GM12878 (cell line): ENCODE measurements at regions not wholly inside any gene's neighbourhood (a gene's known extent, or its start where the extent isn't known, plus 50 kb on each side); places are given as distances from the start of the nearest gene placed in this dataset.

Experiments used
- ATAC-seq: fragments of 200-7000 bp; cut with Tn5 transposase; 3 replicates; pipeline ENCODE4 v1.9.1; 2020; ENCODE audit warnings: mild to moderate bottlenecking, moderate library complexity
- BruUV-seq: library from RNA; stranded (reverse); fragments of 400-500 nt; replicated peaks from 2 replicates; lab custom pipeline; 2021; lab: Mats Ljungman, UMichigan
- CTCF ChIA-PET: fragments of 300-600 bp; sonication (Branson Sonifier 250); formaldehyde crosslinking; extraction: SDS; loops from one replicate; lab custom pipeline; 2021; ENCODE audit warnings: inconsistent platforms; lab: Yijun Ruan, JAX
- POLR2A ChIA-PET: fragments of 350-600 bp; formaldehyde crosslinking; extraction: SDS; loops from one replicate; lab custom pipeline; 2021; ENCODE audit warnings: inconsistent platforms; lab: Charles Lee
- RAD21 ChIA-PET: fragments of 300-600 bp; sonication (Branson Sonifier 250); formaldehyde crosslinking; loops from one replicate; lab custom pipeline; 2023; ENCODE audit warnings: antibody characterized with exemption; ENCODE audit not compliant: unreplicated experiment; lab: Charles Lee
- SMC1A ChIA-PET: fragments of 300-600 bp; sonication (Branson Sonifier 250); formaldehyde crosslinking; loops from one replicate; lab custom pipeline; 2023; ENCODE audit not compliant: unreplicated experiment, uncharacterized antibody; lab: Charles Lee
- DNase-seq: peaks from one replicate; pipeline ENCODE4 v3.0.0-alpha.2; 2011; ENCODE audit warnings: low read depth, low spot score
- FAIRE-seq: peaks from 3 replicates; lab custom pipeline; 2011; peaks lifted over from hg19 to GRCh38; lab: Jason Lieb, UNC
- H2AFZ ChIP-seq: 2 replicates; pipeline ENCODE4 v1.6.0; 2011; ENCODE audit warnings: low read depth, low read length, control low read depth; ENCODE audit not compliant: control insufficient read depth
- H3K27ac ChIP-seq: 2 replicates; pipeline ENCODE4 v1.5.1; 2011; ENCODE audit warnings: control low read depth; ENCODE audit not compliant: control insufficient read depth, insufficient read depth
- H3K27me3 ChIP-seq, 2 experiments: replicated peaks in 1 of 2; 2 replicates each; pipeline versions ENCODE4 v1.6.0 to v1.6.1; 2011; ENCODE audit warnings: low read length in 1 of 2; ENCODE audit not compliant: control insufficient read depth in 2 of 2, insufficient read depth in 2 of 2
- H3K36me3 ChIP-seq, 2 experiments: 2 replicates each; pipeline ENCODE4 v1.5.1; 2011; ENCODE audit warnings: low read length in 1 of 2; ENCODE audit not compliant: control insufficient read depth in 2 of 2, insufficient read depth in 2 of 2
- H3K4me1 ChIP-seq: 2 replicates; pipeline ENCODE4 v1.6.1; 2011; ENCODE audit warnings: mild to moderate bottlenecking, low read length, moderate library complexity, mixed read lengths; ENCODE audit not compliant: control insufficient read depth, insufficient read depth
- H3K4me2 ChIP-seq: 2 replicates; pipeline ENCODE4 v1.6.0; 2011; ENCODE audit warnings: control low read depth; ENCODE audit not compliant: control insufficient read depth, insufficient read depth
- H3K4me3 ChIP-seq: fragments of 200-600 bp; sonication (generic); 2 replicates; pipeline ENCODE4 v1.5.1; 2016
- H3K79me2 ChIP-seq: 2 replicates; pipeline ENCODE4 v1.6.0; 2011; ENCODE audit warnings: low read length; ENCODE audit not compliant: control insufficient read depth, insufficient read depth
- H3K9ac ChIP-seq: 2 replicates; pipeline ENCODE4 v1.8.0; 2011; ENCODE audit warnings: low read length, control low read depth, mixed read lengths; ENCODE audit not compliant: control insufficient read depth, insufficient read depth
- H3K9me3 ChIP-seq: replicated peaks from 3 replicates; pipeline ENCODE4 v1.5.1; 2011; ENCODE audit warnings: mild to moderate bottlenecking, low read length; ENCODE audit not compliant: control insufficient read depth, insufficient read depth
- H4K20me1 ChIP-seq: 2 replicates; pipeline ENCODE4 v1.6.0; 2011; ENCODE audit not compliant: control insufficient read depth, insufficient read depth
- ATF7 ChIP-seq: fragments of 450-650 bp; IDR thresholded peaks from 2 replicates; pipeline ENCODE4 v1.6.1; 2016; ENCODE audit warnings: low read depth, mild to moderate bottlenecking
- BCL11A ChIP-seq: IDR thresholded peaks from 2 replicates; pipeline ENCODE4 v1.6.1; 2011; ENCODE audit warnings: low read depth, low read length
- EGR1 ChIP-seq, 2 experiments: IDR thresholded peaks; 1 replicate in 1 of 2; 2 replicates in 1 of 2; pipeline ENCODE4 v1.6.1; 2011 to 2012; ENCODE audit warnings: low read depth in 2 of 2, low read length in 2 of 2, borderline replicate concordance in 1 of 2, mild to moderate bottlenecking in 1 of 2, moderate library complexity in 1 of 2
- FOXK2 ChIP-seq: fragments of 450-650 bp; IDR thresholded peaks from 2 replicates; pipeline ENCODE4 v1.6.1; 2017; ENCODE audit warnings: mild to moderate bottlenecking, moderate library complexity
- GATAD2B ChIP-seq: fragments of 450-650 bp; conservative IDR thresholded peaks from 2 replicates; pipeline ENCODE4 v1.6.1; 2017; ENCODE audit warnings: low read depth, mild to moderate bottlenecking, moderate library complexity
- KAT2A ChIP-seq: conservative IDR thresholded peaks from 2 replicates; pipeline ENCODE4 v1.6.1; 2011; ENCODE audit warnings: low read depth, low read length; ENCODE audit not compliant: control insufficient read depth
- MTA3 ChIP-seq: IDR thresholded peaks from 2 replicates; pipeline ENCODE4 v1.6.1; 2012; ENCODE audit warnings: low read length, inconsistent platforms, borderline replicate concordance
- MYB ChIP-seq: fragments of 150-350 bp; IDR thresholded peaks from 2 replicates; pipeline ENCODE4 v1.6.1; 2014; ENCODE audit warnings: mild to moderate bottlenecking, low read depth, low read length, borderline replicate concordance
- PAX8 ChIP-seq: fragments of 450-650 bp; IDR thresholded peaks from 2 replicates; pipeline ENCODE4 v1.6.1; 2017; ENCODE audit warnings: mild to moderate bottlenecking, moderate library complexity
- RAD21 ChIP-seq: IDR thresholded peaks from 2 replicates; pipeline ENCODE4 v1.6.1; 2011; ENCODE audit warnings: mild to moderate bottlenecking, low read depth, low read length, moderate library complexity; ENCODE audit not compliant: insufficient read depth
- RCOR1 ChIP-seq: conservative IDR thresholded peaks from 2 replicates; pipeline ENCODE4 v1.6.1; 2012; ENCODE audit warnings: low read depth, low read length, improper control_type of control experiment
- SP1 ChIP-seq: IDR thresholded peaks from one replicate; pipeline ENCODE4 v1.6.1; 2011; ENCODE audit warnings: low read depth, low read length
- SPI1 ChIP-seq: IDR thresholded peaks from 2 replicates; pipeline ENCODE4 v1.6.1; 2011; ENCODE audit warnings: low read depth, mild to moderate bottlenecking, low read length, moderate library complexity, borderline replicate concordance; ENCODE audit not compliant: insufficient read depth
- SUZ12 ChIP-seq: fragments of 200-600 bp; sonication (generic); IDR thresholded peaks from one replicate; pipeline ENCODE4 v1.6.1; 2018; ENCODE audit warnings: antibody characterized with exemption, mild to moderate bottlenecking; ENCODE audit not compliant: unreplicated experiment
- TCF12 ChIP-seq: IDR thresholded peaks from 2 replicates; pipeline ENCODE4 v1.6.1; 2011; ENCODE audit warnings: low read depth, mild to moderate bottlenecking, low read length
- ZBED1 ChIP-seq: IDR thresholded peaks from 2 replicates; pipeline ENCODE4 v1.6.1; 2016; ENCODE audit warnings: borderline replicate concordance
- ZBTB11 ChIP-seq: fragments of 450-650 bp; formaldehyde crosslinking; IDR thresholded peaks from 2 replicates; pipeline ENCODE4 v1.5.0; 2022; ENCODE audit warnings: mild to moderate bottlenecking, missing genetic modification characterization
- ZNF384 ChIP-seq: IDR thresholded peaks from 2 replicates; pipeline ENCODE4 v1.6.1; 2012; ENCODE audit warnings: low read depth, mild to moderate bottlenecking, low read length, improper control_type of control experiment, borderline replicate concordance
- whole genome bisulfite sequencing: methylation state at CpG from one replicate; pipeline ENCODE4 v1.1.6; 2016; ENCODE audit warnings: low lambda C conversion rate; ENCODE audit not compliant: insufficient replicate concordance, insufficient coverage; ENCODE audit errors: missing lambda C conversion rate; 5-methylcytosine and 5-hydroxymethylcytosine counted together
- in situ Hi-C: fragments of 300-500 bp; cut with MboI; formaldehyde crosslinking; loops from 9 replicates; pipeline ENCODE4 v1.14.3; 2018; ENCODE audit warnings: mixed read lengths
- intact Hi-C: fragments of 100-400 bp; cut with micrococcal nuclease; formaldehyde crosslinking; loops from one replicate; pipeline ENCODE4 v1.14.2; 2022; ENCODE audit not compliant: unreplicated experiment
- TF ChIP-seq, protein P1 (sequence below): IDR thresholded peaks from 2 replicates; pipeline ENCODE4 v1.6.1; 2011; ENCODE audit warnings: mild to moderate bottlenecking, low read depth, low read length, moderate library complexity; ENCODE audit not compliant: insufficient replicate concordance
- TF ChIP-seq, protein P2 (sequence below): IDR thresholded peaks from 2 replicates; pipeline ENCODE4 v1.6.1; 2011; ENCODE audit warnings: borderline replicate concordance, low read depth, mild to moderate bottlenecking, moderate library complexity, low read length; ENCODE audit not compliant: insufficient read depth, poor library complexity, severe bottlenecking

- Histone ChIP-seq H3K27me3 (no peaks in the 10 kb centered on the region), H3K9me3 (no peaks in the 10 kb centered on the region), H3K4me2 (no peak overlapping the region), H4K20me1 (no peaks in the 10 kb centered on the region), H3K36me3 (no peaks in the 10 kb centered on the region), H3K4me3 (no peak overlapping the region), H3K27ac (no peak overlapping the region), H3K4me1 (no peaks in the 10 kb centered on the region), H2AFZ (no peak overlapping the region), H3K79me2 (no peaks in the 10 kb centered on the region), H3K9ac (no peak overlapping the region)
- ATAC-seq (no peak), DNase-seq (no peak), FAIRE-seq (no peak)
- TF ChIP-seq ZBTB11 (CRISPR knock-in tag) (no peak), ZBED1 (no peak), MTA3 (no peak), KAT2A (no peak), FOXK2 (no peak), ZNF384 (no peak), SP1 (no peak), SPI1 (no peak), MYB (no peak), ATF7 (no peak), TCF12 (no peak), RAD21 (no peak), PAX8 (no peak), GATAD2B (no peak), RCOR1 (no peak), SUZ12 (no peak), EGR1 (IDR thresholded peaks at IDR 0.05; ENCODE audit: borderline replicate concordance in 1 of 2, low read depth in 2 of 2, low read length in 2 of 2) (no peak), BCL11A (no peak)
- TF ChIP-seq, protein P1, sequence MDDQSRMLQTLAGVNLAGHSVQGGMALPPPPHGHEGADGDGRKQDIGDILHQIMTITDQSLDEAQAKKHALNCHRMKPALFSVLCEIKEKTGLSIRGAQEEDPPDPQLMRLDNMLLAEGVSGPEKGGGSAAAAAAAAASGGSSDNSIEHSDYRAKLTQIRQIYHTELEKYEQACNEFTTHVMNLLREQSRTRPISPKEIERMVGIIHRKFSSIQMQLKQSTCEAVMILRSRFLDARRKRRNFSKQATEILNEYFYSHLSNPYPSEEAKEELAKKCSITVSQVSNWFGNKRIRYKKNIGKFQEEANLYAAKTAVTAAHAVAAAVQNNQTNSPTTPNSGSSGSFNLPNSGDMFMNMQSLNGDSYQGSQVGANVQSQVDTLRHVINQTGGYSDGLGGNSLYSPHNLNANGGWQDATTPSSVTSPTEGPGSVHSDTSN = no peak
- TF ChIP-seq, protein P2, sequence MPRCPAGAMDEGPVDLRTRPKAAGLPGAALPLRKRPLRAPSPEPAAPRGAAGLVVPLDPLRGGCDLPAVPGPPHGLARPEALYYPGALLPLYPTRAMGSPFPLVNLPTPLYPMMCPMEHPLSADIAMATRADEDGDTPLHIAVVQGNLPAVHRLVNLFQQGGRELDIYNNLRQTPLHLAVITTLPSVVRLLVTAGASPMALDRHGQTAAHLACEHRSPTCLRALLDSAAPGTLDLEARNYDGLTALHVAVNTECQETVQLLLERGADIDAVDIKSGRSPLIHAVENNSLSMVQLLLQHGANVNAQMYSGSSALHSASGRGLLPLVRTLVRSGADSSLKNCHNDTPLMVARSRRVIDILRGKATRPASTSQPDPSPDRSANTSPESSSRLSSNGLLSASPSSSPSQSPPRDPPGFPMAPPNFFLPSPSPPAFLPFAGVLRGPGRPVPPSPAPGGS = no peak
- SMC1A ChIA-PET = no interaction called here
- intact Hi-C loops (no loop called here), in situ Hi-C loops (no loop called here)
- 43% methylated on average over 3 of the region's 3 CpGs for WGBS
- no TSS peak for BruUV-seq
- CTCF ChIA-PET = no interaction called here
- RAD21 ChIA-PET = no interaction called here
- POLR2A ChIA-PET = interaction anchor here (0.7 kb wide), 1 partner anchor 259 kb away, joined by 3 read pairs; no protein-coding TSS in a partner anchor
Observed at GRCh38 chr7:50863053-50863452, 80.4 kb upstream of the GRB10 start.
